H1 (cell line): ENCODE measurements at regions not wholly inside any gene's neighbourhood (a gene's known extent, or its start where the extent isn't known, plus 50 kb on each side); places are given as distances from the start of the nearest gene placed in this dataset.

Source experiments
- CTCF ChIA-PET: fragments of 300-600 bp; sonication (Branson Sonifier 250); formaldehyde crosslinking; loops from one replicate; lab custom pipeline; 2021; ENCODE audit not compliant: partially characterized antibody; lab: Charles Lee
- POLR2A ChIA-PET: fragments of 300-600 bp; sonication (Branson Sonifier 250); formaldehyde crosslinking; loops from one replicate; lab custom pipeline; 2021; ENCODE audit warnings: inconsistent platforms; ENCODE audit not compliant: partially characterized antibody; lab: Charles Lee
- DNase-seq, 2 experiments: peaks; one replicate each; pipeline versions ENCODE4 v3.0.0 to v3.0.0-alpha.2; 2010 to 2022; ENCODE audit warnings: low spot score in 2 of 2, low read depth in 1 of 2, mixed read lengths in 1 of 2
- FAIRE-seq: peaks from 2 replicates; lab custom pipeline; 2011; peaks lifted over from hg19 to GRCh38; lab: Jason Lieb, UNC
- H2AFZ ChIP-seq: 2 replicates; pipeline ENCODE4 v1.8.1; 2012; ENCODE audit warnings: low read length, inconsistent platforms
- H2AK5ac ChIP-seq: 2 replicates; pipeline ENCODE4 v1.6.1; 2013; ENCODE audit warnings: low read depth, low read length
- H2BK120ac ChIP-seq: replicated peaks from 2 replicates; pipeline ENCODE3; 2013; ENCODE audit warnings: low read depth, low read length, inconsistent platforms
- H2BK12ac ChIP-seq: 2 replicates; pipeline ENCODE4 v1.6.1; 2013; ENCODE audit warnings: low read depth, low read length
- H2BK15ac ChIP-seq: 2 replicates; pipeline ENCODE4 v1.6.1; 2013; ENCODE audit warnings: low read length
- H2BK20ac ChIP-seq: 2 replicates; pipeline ENCODE4 v1.6.1; 2013; ENCODE audit warnings: low read length
- H2BK5ac ChIP-seq: 2 replicates; pipeline ENCODE4 v1.6.1; 2013; ENCODE audit warnings: low read depth, low read length
- H3K14ac ChIP-seq: 2 replicates; pipeline ENCODE4 v1.6.1; 2013; ENCODE audit warnings: inconsistent platforms; ENCODE audit not compliant: insufficient read length
- H3K18ac ChIP-seq: 2 replicates; pipeline ENCODE4 v1.6.1; 2013; ENCODE audit warnings: low read length; ENCODE audit errors: extremely low read depth
- H3K23ac ChIP-seq: 2 replicates; pipeline ENCODE4 v1.6.1; 2013; ENCODE audit warnings: inconsistent platforms; ENCODE audit not compliant: insufficient read length
- H3K23me2 ChIP-seq: 2 replicates; pipeline ENCODE4 v1.6.1; 2013; ENCODE audit warnings: low read depth, low read length
- H3K27ac ChIP-seq: 2 replicates; pipeline ENCODE4 v1.6.1; 2011; ENCODE audit warnings: low read depth, low read length, inconsistent platforms
- H3K27me3 ChIP-seq, 4 experiments: replicated peaks in 1 of 4; 1 replicate in 1 of 4; 2 replicates in 3 of 4; pipeline versions ENCODE4 v1.6.1 to v1.8.1; 2011 to 2013; ENCODE audit warnings: low read length in 3 of 4, mild to moderate bottlenecking in 3 of 4, inconsistent platforms in 2 of 4, mixed read lengths in 2 of 4, moderate library complexity in 1 of 4; ENCODE audit not compliant: control insufficient read depth in 3 of 4, insufficient read depth in 3 of 4; ENCODE audit errors: extremely low read depth in 1 of 4
- H3K36me3 ChIP-seq, 4 experiments: 2 replicates each; pipeline versions ENCODE4 v1.6.1 to v1.8.1; 2011 to 2013; ENCODE audit warnings: mild to moderate bottlenecking in 4 of 4, low read length in 3 of 4, moderate library complexity in 2 of 4, control low read depth in 1 of 4, inconsistent platforms in 1 of 4; ENCODE audit not compliant: insufficient read depth in 4 of 4, control insufficient read depth in 2 of 4
- H3K4ac ChIP-seq: replicated peaks from 2 replicates; pipeline ENCODE3; 2013; ENCODE audit warnings: low read length, low read depth, mixed read lengths, inconsistent platforms; ENCODE audit not compliant: insufficient read length
- H3K4me1 ChIP-seq, 4 experiments: replicated peaks in 1 of 4; 1 replicate in 1 of 4; 2 replicates in 3 of 4; pipeline versions ENCODE4 v1.6.1 to v1.8.1; 2011 to 2013; ENCODE audit warnings: low read length in 3 of 4, inconsistent platforms in 2 of 4, mixed read lengths in 1 of 4; ENCODE audit not compliant: insufficient read depth in 4 of 4, control insufficient read depth in 3 of 4
- H3K4me2 ChIP-seq, 2 experiments: 2 replicates each; pipeline versions ENCODE4 v1.6.1 to v1.8.1; 2011 to 2013; ENCODE audit warnings: low read depth in 2 of 2, low read length in 2 of 2, control low read depth in 1 of 2, inconsistent platforms in 1 of 2, mild to moderate bottlenecking in 1 of 2; ENCODE audit not compliant: insufficient read depth in 1 of 2
- H3K4me3 ChIP-seq, 4 experiments: fragments of 200-600, 300-600 bp in 1 of 4; sonication (generic), shearing (Covaris generic), sonication (Bioruptor Twin) in 1 of 4; 2 replicates each; pipeline versions ENCODE4 v1.5.1 to v1.8.1; 2011 to 2016; ENCODE audit warnings: low read length in 4 of 4, low read depth in 3 of 4, control low read depth in 2 of 4, inconsistent platforms in 2 of 4, mild to moderate bottlenecking in 2 of 4, mixed read lengths in 1 of 4, moderate library complexity in 1 of 4; ENCODE audit not compliant: insufficient read depth in 2 of 4; ENCODE audit errors: extremely low read depth in 1 of 4
- H3K56ac ChIP-seq: replicated peaks from 2 replicates; pipeline ENCODE3; 2013; ENCODE audit warnings: low read depth, mild to moderate bottlenecking, mixed read lengths, low read length, inconsistent platforms; ENCODE audit not compliant: insufficient read length
- H3K79me1 ChIP-seq: 2 replicates; pipeline ENCODE4 v1.6.1; 2013; ENCODE audit warnings: low read depth, low read length, control low read depth
- H3K79me2 ChIP-seq, 2 experiments: 2 replicates each; pipeline versions ENCODE4 v1.6.1 to v1.8.1; 2012 to 2013; ENCODE audit warnings: low read length in 2 of 2, mild to moderate bottlenecking in 2 of 2, inconsistent platforms in 1 of 2; ENCODE audit not compliant: insufficient read depth in 2 of 2, control insufficient read depth in 1 of 2
- H3K9ac ChIP-seq, 4 experiments: replicated peaks in 1 of 4; 1 replicate in 1 of 4; 2 replicates in 3 of 4; pipeline versions ENCODE4 v1.6.1 to v1.8.1; 2011 to 2013; ENCODE audit warnings: low read depth in 3 of 4, low read length in 3 of 4, control low read depth in 2 of 4, mild to moderate bottlenecking in 2 of 4, moderate library complexity in 2 of 4, inconsistent platforms in 1 of 4; ENCODE audit errors: extremely low read depth in 1 of 4
- H3K9me3 ChIP-seq, 2 experiments: 2 replicates each; pipeline versions ENCODE4 v1.6.1 to v1.8.1; 2012 to 2013; ENCODE audit warnings: mild to moderate bottlenecking in 2 of 2, moderate library complexity in 2 of 2, control low read depth in 1 of 2, inconsistent platforms in 1 of 2, low read depth in 1 of 2, low read length in 1 of 2, mixed read lengths in 1 of 2; ENCODE audit not compliant: insufficient read depth in 2 of 2
- H4K20me1 ChIP-seq, 2 experiments: replicated peaks in 1 of 2; 2 replicates each; pipeline versions ENCODE3 to v1.8.1; 2011 to 2013; ENCODE audit warnings: inconsistent platforms in 2 of 2, low read length in 2 of 2, mild to moderate bottlenecking in 1 of 2; ENCODE audit not compliant: insufficient read depth in 2 of 2, control insufficient read depth in 1 of 2
- H4K5ac ChIP-seq: 2 replicates; pipeline ENCODE4 v1.6.1; 2013; ENCODE audit warnings: low read length, low read depth, mixed read lengths, inconsistent platforms; ENCODE audit not compliant: insufficient read length
- H4K8ac ChIP-seq: 2 replicates; pipeline ENCODE4 v1.8.0; 2013; ENCODE audit warnings: mild to moderate bottlenecking, moderate library complexity, low read length, inconsistent platforms; ENCODE audit not compliant: insufficient read depth; ENCODE audit errors: extremely low read depth
- H4K91ac ChIP-seq: replicated peaks from 2 replicates; pipeline ENCODE3; 2013; ENCODE audit warnings: low read length, mixed read lengths, inconsistent platforms; ENCODE audit not compliant: insufficient read length
- CBX8 ChIP-seq: fragments of 300-800, 300-1000 bp; sonication (generic); IDR thresholded peaks from 2 replicates; pipeline ENCODE4 v1.7.1; 2016; ENCODE audit warnings: low read depth, low read length, borderline replicate concordance
- CEBPB ChIP-seq: IDR thresholded peaks from 2 replicates; pipeline ENCODE4 v1.6.1; 2012; ENCODE audit warnings: low read depth, low read length
- CREB1 ChIP-seq: IDR thresholded peaks from 2 replicates; pipeline ENCODE4 v1.6.1; 2012; ENCODE audit warnings: inconsistent platforms
- RNF2 ChIP-seq: fragments of 200-900, 300-1000 bp; sonication (generic); IDR thresholded peaks from 2 replicates; pipeline ENCODE4 v1.7.1; 2016; ENCODE audit warnings: borderline replicate concordance, low read depth, mild to moderate bottlenecking, antibody characterized with exemption, low read length; ENCODE audit not compliant: poor library complexity, severe bottlenecking; ENCODE audit errors: missing control alignments
- WGBS, 2 experiments: shearing (Covaris generic) in 1 of 2; methylation state at CpG; one replicate each; pipeline versions ENCODE4 v1.1.6 to v1.1.7; 2013 to 2015; ENCODE audit warnings: low lambda C conversion rate in 2 of 2, mixed read lengths in 2 of 2, inconsistent platforms in 1 of 2, low coverage in 1 of 2, missing lambda C conversion rate in 1 of 2; ENCODE audit not compliant: insufficient replicate concordance in 2 of 2, insufficient coverage in 1 of 2, insufficient read length in 1 of 2; ENCODE audit errors: extremely low coverage in 1 of 2, missing lambda C conversion rate in 1 of 2; 5-methylcytosine and 5-hydroxymethylcytosine counted together

DNA sequence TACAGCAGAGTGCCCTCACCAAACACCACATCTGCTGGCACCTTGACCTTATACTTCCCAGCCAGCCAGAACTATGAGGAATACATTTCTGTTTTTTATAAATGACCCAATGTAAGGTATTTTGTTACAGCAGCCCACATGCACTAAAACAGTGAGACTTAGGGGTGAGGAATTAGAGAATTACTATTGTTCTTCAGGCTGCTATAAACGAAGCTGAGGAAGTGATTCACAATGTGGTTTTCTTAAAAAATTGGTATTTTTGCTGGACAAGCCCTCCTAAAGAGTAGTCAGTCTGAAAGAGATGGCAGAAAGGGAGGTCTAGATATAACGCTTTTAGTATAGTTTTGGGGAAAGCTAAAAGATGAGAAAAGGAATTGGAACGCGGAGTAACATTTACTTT, 101.0 kb downstream of the SLITRK6 start:
- no peak overlapping the region for H4K5ac ChIP-seq
- H3K4me3 ChIP-seq: no peak overlapping the region
- H2AK5ac ChIP-seq: no peak overlapping the region
- H4K20me1 ChIP-seq: no peaks in the 10 kb centered on the region
- H2BK5ac ChIP-seq: no peak overlapping the region
- H3K4me2 ChIP-seq: no peak overlapping the region
- WGBS, 2 experiments: 65% methylated on average over 4 of the region's 4 CpGs; no CpG with 5 or more reads in 1 of the 2 experiments
- no peak overlapping the region for H3K56ac ChIP-seq
- H2BK15ac ChIP-seq: no peak overlapping the region
- 0 out of 4 replicates have a peak, but pooled peaks cover 0 to 3% of the 10 kb centered on the region in 2 experiments for H3K9me3 ChIP-seq
- H2BK12ac ChIP-seq: no peak overlapping the region
- no peaks in the 10 kb centered on the region for H3K36me3 ChIP-seq
- H2BK20ac ChIP-seq: no peak overlapping the region
- H3K14ac ChIP-seq: no peak overlapping the region
- no peak overlapping the region for H3K18ac ChIP-seq
- H4K91ac ChIP-seq: no peak overlapping the region
- H3K79me2 ChIP-seq: no peaks in the 10 kb centered on the region
- H4K8ac ChIP-seq: no peak overlapping the region
- H2BK120ac ChIP-seq: no peak overlapping the region
- H3K27ac ChIP-seq: no peak overlapping the region
- no peaks in the 10 kb centered on the region for H3K79me1 ChIP-seq
- H3K23me2 ChIP-seq: no peaks in the 10 kb centered on the region
- H3K9ac ChIP-seq: no peak overlapping the region
- H3K27me3 ChIP-seq: no peaks in the 10 kb centered on the region
- POLR2A ChIA-PET: no interaction called here
- H3K4ac ChIP-seq: no peak overlapping the region
- no peaks in the 10 kb centered on the region for H3K4me1 ChIP-seq
- no peak for DNase-seq
- CTCF ChIA-PET: no interaction called here
- no peak overlapping the region for H2AFZ ChIP-seq
- FAIRE-seq: no peak
- H3K23ac ChIP-seq: no peak overlapping the region
- TF ChIP-seq RNF2 (no peak), CBX8 (no peak), CREB1 (no peak), CEBPB (no peak)
